Astrocyte (in vitro differentiated cells and primary cell): ENCODE measurements at regions not wholly inside any gene's neighbourhood (a gene's known extent, or its start where the extent isn't known, plus 50 kb on each side); places are given as distances from the start of the nearest gene placed in this dataset.
"Not testable (repeated sequence)": the region's sequence is repeated elsewhere in the genome, so short reads cannot be mapped to it uniquely, and the experiment has no call there.

Experiments
- DNase-seq: peaks from one replicate; pipeline ENCODE4 v3.0.0-alpha.2; 2010; ENCODE audit warnings: low read depth
- FAIRE-seq: peaks from 2 replicates; lab custom pipeline; 2011; peaks lifted over from hg19 to GRCh38; lab: Jason Lieb, UNC
- H2AFZ ChIP-seq: 2 replicates; pipeline ENCODE4 v1.6.0; 2012; ENCODE audit warnings: low read depth, low read length, inconsistent platforms
- H3K27ac ChIP-seq: 2 replicates; pipeline ENCODE4 v1.5.1; 2011; ENCODE audit warnings: low read depth, low read length, inconsistent platforms
- H3K27me3 ChIP-seq: 2 replicates; pipeline ENCODE4 v1.6.0; 2011; ENCODE audit warnings: low read length, inconsistent platforms; ENCODE audit not compliant: insufficient read depth
- H3K36me3 ChIP-seq: 2 replicates; pipeline ENCODE4 v1.5.1; 2011; ENCODE audit warnings: low read length, inconsistent platforms; ENCODE audit not compliant: insufficient read depth
- H3K4me1 ChIP-seq: 2 replicates; pipeline ENCODE4 v1.5.1; 2011; ENCODE audit warnings: low read length, inconsistent platforms; ENCODE audit not compliant: insufficient read depth
- H3K4me2 ChIP-seq: 2 replicates; pipeline ENCODE4 v1.6.0; 2012; ENCODE audit warnings: low read length, inconsistent platforms
- H3K4me3 ChIP-seq: 2 replicates; pipeline ENCODE4 v1.5.1; 2011; ENCODE audit warnings: low read depth, mild to moderate bottlenecking, low read length, inconsistent platforms; ENCODE audit not compliant: insufficient read depth
- H3K79me2 ChIP-seq: 2 replicates; pipeline ENCODE4 v1.6.0; 2012; ENCODE audit warnings: mild to moderate bottlenecking, low read length, inconsistent platforms; ENCODE audit not compliant: insufficient read depth
- H3K9ac ChIP-seq: 2 replicates; pipeline ENCODE4 v1.6.0; 2012; ENCODE audit warnings: mild to moderate bottlenecking, low read length, inconsistent platforms
- H3K9me3 ChIP-seq: 2 replicates; pipeline ENCODE4 v1.5.1; 2012; ENCODE audit warnings: low read depth, mild to moderate bottlenecking, low read length, inconsistent platforms; ENCODE audit not compliant: insufficient read depth
- H4K20me1 ChIP-seq: 2 replicates; pipeline ENCODE4 v1.6.0; 2012; ENCODE audit warnings: low read length, inconsistent platforms; ENCODE audit not compliant: insufficient read depth
- H3K27ac Mint-ChIP-seq: one replicate; pipeline ENCODE4 v1.8.0; 2021; ENCODE audit warnings: mild to moderate bottlenecking, mixed read lengths; ENCODE audit not compliant: unreplicated experiment
- H3K27me3 Mint-ChIP-seq: one replicate; pipeline ENCODE4 v1.8.0; 2021; ENCODE audit warnings: low read depth, mixed read lengths; ENCODE audit not compliant: unreplicated experiment
- H3K36me3 Mint-ChIP-seq: one replicate; pipeline ENCODE4 v1.8.0; 2021; ENCODE audit warnings: low read depth, mixed read lengths; ENCODE audit not compliant: unreplicated experiment
- H3K4me1 Mint-ChIP-seq: one replicate; pipeline ENCODE4 v1.8.0; 2021; ENCODE audit warnings: low read depth, mixed read lengths; ENCODE audit not compliant: unreplicated experiment
- H3K4me3 Mint-ChIP-seq: one replicate; pipeline ENCODE4 v1.8.0; 2021; ENCODE audit warnings: mild to moderate bottlenecking, moderate library complexity, mixed read lengths; ENCODE audit not compliant: unreplicated experiment
- H3K9me3 Mint-ChIP-seq: one replicate; pipeline ENCODE4 v1.8.0; 2021; ENCODE audit warnings: mild to moderate bottlenecking, mixed read lengths; ENCODE audit not compliant: unreplicated experiment
- EZH2 ChIP-seq: IDR thresholded peaks from 2 replicates; pipeline ENCODE4 v1.6.1; 2012; ENCODE audit warnings: mild to moderate bottlenecking, low read length, inconsistent platforms; ENCODE audit not compliant: insufficient read depth
- TF ChIP-seq, protein P1 (sequence below): IDR thresholded peaks from 2 replicates; pipeline ENCODE4 v1.5.1; 2011; ENCODE audit warnings: low read depth, mild to moderate bottlenecking, inconsistent platforms, low read length, moderate library complexity; ENCODE audit not compliant: insufficient read depth

DNA sequence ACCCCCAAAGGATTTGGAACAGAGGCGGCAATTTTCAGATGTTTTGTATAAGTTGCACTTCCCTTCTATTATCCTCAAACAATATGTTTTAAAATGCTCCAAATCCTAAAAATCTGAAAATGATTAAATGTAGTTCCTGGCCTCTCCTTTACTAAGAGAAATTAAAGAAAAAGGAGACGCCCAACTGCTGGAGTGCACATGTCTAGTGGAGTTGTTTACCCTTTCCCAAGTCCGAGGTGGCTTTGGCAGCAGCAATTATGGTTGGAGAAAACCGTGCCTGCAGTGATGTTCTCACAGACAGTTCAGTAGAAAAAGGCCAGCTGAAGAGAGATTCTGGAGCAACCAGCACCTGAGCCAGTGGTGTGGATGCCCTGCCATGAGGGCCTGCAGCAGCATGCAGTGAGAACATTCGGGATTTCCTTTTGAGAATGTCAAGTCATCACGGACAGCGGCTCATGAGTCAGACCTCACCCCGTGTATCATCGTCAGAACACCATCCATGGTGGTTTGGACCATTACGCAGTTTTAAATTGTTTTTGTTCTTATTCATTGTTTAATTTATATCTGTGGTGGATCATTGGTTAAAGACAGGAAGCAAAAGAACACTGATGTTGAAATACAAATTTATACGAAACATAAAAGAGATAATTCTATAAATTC is 179.0 kb upstream of the KRR1 start:
- Histone ChIP-seq H3K36me3 (no peaks in the 10 kb centered on the region), H2AFZ (no peak overlapping the region), H3K4me3 (no peak overlapping the region), H3K27me3 (no peaks in the 10 kb centered on the region), H3K9ac (no peak overlapping the region), H3K9me3 (no peaks in the 10 kb centered on the region), H3K79me2 (no peaks in the 10 kb centered on the region), H3K4me1 (peaks cover 9% of the 10 kb centered on the region), H3K27ac (peak overlapping the region; percentile 77), H4K20me1 (no peaks in the 10 kb centered on the region), H3K4me2 (peak overlapping the region; percentile 33)
- Mint-ChIP-seq H3K4me1 (peaks cover 12% of the 10 kb centered on the region), H3K27me3 (no peaks in the 10 kb centered on the region), H3K4me3 (no peak overlapping the region), H3K36me3 (no peaks in the 10 kb centered on the region), H3K27ac (no peak overlapping the region), H3K9me3 (no peaks in the 10 kb centered on the region)
- DNase-seq = peak; percentile 99
- peak; percentile 95 for FAIRE-seq
- TF ChIP-seq, protein P1, sequence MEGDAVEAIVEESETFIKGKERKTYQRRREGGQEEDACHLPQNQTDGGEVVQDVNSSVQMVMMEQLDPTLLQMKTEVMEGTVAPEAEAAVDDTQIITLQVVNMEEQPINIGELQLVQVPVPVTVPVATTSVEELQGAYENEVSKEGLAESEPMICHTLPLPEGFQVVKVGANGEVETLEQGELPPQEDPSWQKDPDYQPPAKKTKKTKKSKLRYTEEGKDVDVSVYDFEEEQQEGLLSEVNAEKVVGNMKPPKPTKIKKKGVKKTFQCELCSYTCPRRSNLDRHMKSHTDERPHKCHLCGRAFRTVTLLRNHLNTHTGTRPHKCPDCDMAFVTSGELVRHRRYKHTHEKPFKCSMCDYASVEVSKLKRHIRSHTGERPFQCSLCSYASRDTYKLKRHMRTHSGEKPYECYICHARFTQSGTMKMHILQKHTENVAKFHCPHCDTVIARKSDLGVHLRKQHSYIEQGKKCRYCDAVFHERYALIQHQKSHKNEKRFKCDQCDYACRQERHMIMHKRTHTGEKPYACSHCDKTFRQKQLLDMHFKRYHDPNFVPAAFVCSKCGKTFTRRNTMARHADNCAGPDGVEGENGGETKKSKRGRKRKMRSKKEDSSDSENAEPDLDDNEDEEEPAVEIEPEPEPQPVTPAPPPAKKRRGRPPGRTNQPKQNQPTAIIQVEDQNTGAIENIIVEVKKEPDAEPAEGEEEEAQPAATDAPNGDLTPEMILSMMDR = no peak
- TF ChIP-seq EZH2 = no peak

DNA sequence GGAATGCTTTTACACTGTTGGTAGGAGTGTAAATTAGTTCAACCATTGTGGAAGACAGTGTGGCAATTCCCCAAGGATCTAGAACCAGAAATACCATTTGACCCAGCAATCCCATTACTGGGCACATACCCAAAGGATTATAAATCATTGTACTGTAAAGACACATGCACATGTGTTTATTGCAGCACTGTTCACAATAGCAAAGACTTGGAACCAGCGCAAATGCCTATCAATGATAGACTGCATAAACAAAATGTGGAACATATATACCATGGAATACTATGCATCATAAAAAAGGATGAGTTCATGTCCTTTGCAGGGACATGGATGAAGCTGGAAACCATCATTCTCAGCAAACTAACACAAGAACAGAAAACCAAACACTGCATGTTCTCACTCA is 174.8 kb upstream of the KRR1 start:
- not testable (repeated sequence) for H3K9me3 ChIP-seq, H3K79me2 ChIP-seq, H3K27ac Mint-ChIP-seq, DNase-seq, H3K4me2 ChIP-seq, H3K9me3 Mint-ChIP-seq, FAIRE-seq, H3K9ac ChIP-seq, H3K27me3 Mint-ChIP-seq, H3K36me3 Mint-ChIP-seq, H3K4me3 Mint-ChIP-seq, H3K36me3 ChIP-seq, H4K20me1 ChIP-seq, H3K27me3 ChIP-seq, H3K27ac ChIP-seq, H2AFZ ChIP-seq, H3K4me3 ChIP-seq
- H3K4me1 Mint-ChIP-seq = peaks cover 14% of the 10 kb centered on the region
- H3K4me1 ChIP-seq = peaks cover 26% of the 10 kb centered on the region

DNA sequence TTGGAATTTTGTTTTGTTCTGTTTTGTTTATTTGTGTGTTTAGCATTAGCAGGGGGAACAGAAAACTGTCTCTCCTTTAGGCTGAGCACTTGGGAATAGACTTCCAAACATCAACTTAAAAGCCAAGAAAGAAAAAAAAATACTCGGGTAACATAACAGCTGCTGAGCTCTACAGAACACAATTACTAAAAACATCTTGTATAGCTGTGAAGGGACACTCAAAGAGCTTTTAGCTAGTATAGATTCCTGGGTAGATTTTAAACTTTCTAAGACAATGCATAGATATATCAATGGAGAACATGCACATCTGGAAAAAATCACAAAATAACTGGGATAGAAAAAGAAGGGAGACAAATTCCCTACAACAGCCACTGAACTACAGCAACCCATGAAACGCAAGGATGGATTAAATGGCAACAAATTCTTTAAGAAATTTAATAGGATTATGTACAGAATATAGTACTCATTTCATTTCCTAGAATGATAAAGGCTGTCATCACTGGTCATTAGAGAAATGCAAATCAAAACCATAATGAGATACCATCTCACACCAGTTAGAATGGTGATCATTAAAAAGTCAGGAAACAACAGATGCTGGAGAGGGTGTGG is 174.3 kb upstream of the KRR1 start:
- H3K27ac Mint-ChIP-seq = no peak overlapping the region
- H2AFZ ChIP-seq = no peak overlapping the region
- no peaks in the 10 kb centered on the region for H3K27me3 ChIP-seq
- no peaks in the 10 kb centered on the region for H3K79me2 ChIP-seq
- no peaks in the 10 kb centered on the region for H4K20me1 ChIP-seq
- peaks cover 14% of the 10 kb centered on the region for H3K4me1 Mint-ChIP-seq
- peaks cover 6% of the 10 kb centered on the region for H3K9me3 Mint-ChIP-seq
- H3K27ac ChIP-seq = peak overlapping the region; percentile 67
- FAIRE-seq (no peak), DNase-seq (no peak)
- H3K36me3 ChIP-seq = no peaks in the 10 kb centered on the region
- no peak for TF ChIP-seq EZH2
- TF ChIP-seq, protein P1 = no peak
- H3K4me3 ChIP-seq = no peak overlapping the region
- peaks cover 26% of the 10 kb centered on the region for H3K4me1 ChIP-seq
- H3K9ac ChIP-seq = no peak overlapping the region
- H3K4me2 ChIP-seq = no peak overlapping the region
- H3K4me3 Mint-ChIP-seq = no peak overlapping the region
- no peaks in the 10 kb centered on the region for H3K27me3 Mint-ChIP-seq
- H3K36me3 Mint-ChIP-seq = no peaks in the 10 kb centered on the region
- no peaks in the 10 kb centered on the region for H3K9me3 ChIP-seq
